ENCODE measurements at regions not wholly inside any gene's neighbourhood (a gene's known extent, or its start where the extent isn't known, plus 50 kb on each side); places are given as distances from the start of the nearest gene placed in this dataset.

- TF ChIP-seq, protein P1, sequence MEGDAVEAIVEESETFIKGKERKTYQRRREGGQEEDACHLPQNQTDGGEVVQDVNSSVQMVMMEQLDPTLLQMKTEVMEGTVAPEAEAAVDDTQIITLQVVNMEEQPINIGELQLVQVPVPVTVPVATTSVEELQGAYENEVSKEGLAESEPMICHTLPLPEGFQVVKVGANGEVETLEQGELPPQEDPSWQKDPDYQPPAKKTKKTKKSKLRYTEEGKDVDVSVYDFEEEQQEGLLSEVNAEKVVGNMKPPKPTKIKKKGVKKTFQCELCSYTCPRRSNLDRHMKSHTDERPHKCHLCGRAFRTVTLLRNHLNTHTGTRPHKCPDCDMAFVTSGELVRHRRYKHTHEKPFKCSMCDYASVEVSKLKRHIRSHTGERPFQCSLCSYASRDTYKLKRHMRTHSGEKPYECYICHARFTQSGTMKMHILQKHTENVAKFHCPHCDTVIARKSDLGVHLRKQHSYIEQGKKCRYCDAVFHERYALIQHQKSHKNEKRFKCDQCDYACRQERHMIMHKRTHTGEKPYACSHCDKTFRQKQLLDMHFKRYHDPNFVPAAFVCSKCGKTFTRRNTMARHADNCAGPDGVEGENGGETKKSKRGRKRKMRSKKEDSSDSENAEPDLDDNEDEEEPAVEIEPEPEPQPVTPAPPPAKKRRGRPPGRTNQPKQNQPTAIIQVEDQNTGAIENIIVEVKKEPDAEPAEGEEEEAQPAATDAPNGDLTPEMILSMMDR (IDR thresholded peaks at IDR 0.05) = no peak
- TF ChIP-seq EZH2phosphoT487 (IDR thresholded peaks at IDR 0.05) = no peak
- TF ChIP-seq EZH2 (IDR thresholded peaks at IDR 0.05) = no peak
Measured at GRCh38 chr2:30356776-30357175, 90.3 kb upstream of the LCLAT1 start.
